Astrocyte (in vitro differentiated cells and primary cell): ENCODE measurements at regions not wholly inside any gene's neighbourhood (a gene's known extent, or its start where the extent isn't known, plus 50 kb on each side); places are given as distances from the start of the nearest gene placed in this dataset.
A peak's percentile ranks its signal among the peaks of the same experiment; 100 is the strongest.

Experiments used
- DNase-seq: peaks from one replicate; pipeline ENCODE4 v3.0.0-alpha.2; 2010; ENCODE audit warnings: low read depth
- FAIRE-seq: peaks from 2 replicates; lab custom pipeline; 2011; peaks lifted over from hg19 to GRCh38; lab: Jason Lieb, UNC
- H2AFZ ChIP-seq: 2 replicates; pipeline ENCODE4 v1.6.0; 2012; ENCODE audit warnings: low read depth, low read length, inconsistent platforms
- H3K27ac ChIP-seq: 2 replicates; pipeline ENCODE4 v1.5.1; 2011; ENCODE audit warnings: low read depth, low read length, inconsistent platforms
- H3K27me3 ChIP-seq: 2 replicates; pipeline ENCODE4 v1.6.0; 2011; ENCODE audit warnings: low read length, inconsistent platforms; ENCODE audit not compliant: insufficient read depth
- H3K36me3 ChIP-seq: 2 replicates; pipeline ENCODE4 v1.5.1; 2011; ENCODE audit warnings: low read length, inconsistent platforms; ENCODE audit not compliant: insufficient read depth
- H3K4me1 ChIP-seq: 2 replicates; pipeline ENCODE4 v1.5.1; 2011; ENCODE audit warnings: low read length, inconsistent platforms; ENCODE audit not compliant: insufficient read depth
- H3K4me2 ChIP-seq: 2 replicates; pipeline ENCODE4 v1.6.0; 2012; ENCODE audit warnings: low read length, inconsistent platforms
- H3K4me3 ChIP-seq: 2 replicates; pipeline ENCODE4 v1.5.1; 2011; ENCODE audit warnings: low read depth, mild to moderate bottlenecking, low read length, inconsistent platforms; ENCODE audit not compliant: insufficient read depth
- H3K79me2 ChIP-seq: 2 replicates; pipeline ENCODE4 v1.6.0; 2012; ENCODE audit warnings: mild to moderate bottlenecking, low read length, inconsistent platforms; ENCODE audit not compliant: insufficient read depth
- H3K9ac ChIP-seq: 2 replicates; pipeline ENCODE4 v1.6.0; 2012; ENCODE audit warnings: mild to moderate bottlenecking, low read length, inconsistent platforms
- H3K9me3 ChIP-seq: 2 replicates; pipeline ENCODE4 v1.5.1; 2012; ENCODE audit warnings: low read depth, mild to moderate bottlenecking, low read length, inconsistent platforms; ENCODE audit not compliant: insufficient read depth
- H4K20me1 ChIP-seq: 2 replicates; pipeline ENCODE4 v1.6.0; 2012; ENCODE audit warnings: low read length, inconsistent platforms; ENCODE audit not compliant: insufficient read depth
- H3K27ac Mint-ChIP-seq: one replicate; pipeline ENCODE4 v1.8.0; 2021; ENCODE audit warnings: mild to moderate bottlenecking, mixed read lengths; ENCODE audit not compliant: unreplicated experiment
- H3K27me3 Mint-ChIP-seq: one replicate; pipeline ENCODE4 v1.8.0; 2021; ENCODE audit warnings: low read depth, mixed read lengths; ENCODE audit not compliant: unreplicated experiment
- H3K36me3 Mint-ChIP-seq: one replicate; pipeline ENCODE4 v1.8.0; 2021; ENCODE audit warnings: low read depth, mixed read lengths; ENCODE audit not compliant: unreplicated experiment
- H3K4me1 Mint-ChIP-seq: one replicate; pipeline ENCODE4 v1.8.0; 2021; ENCODE audit warnings: low read depth, mixed read lengths; ENCODE audit not compliant: unreplicated experiment
- H3K4me3 Mint-ChIP-seq: one replicate; pipeline ENCODE4 v1.8.0; 2021; ENCODE audit warnings: mild to moderate bottlenecking, moderate library complexity, mixed read lengths; ENCODE audit not compliant: unreplicated experiment
- H3K9me3 Mint-ChIP-seq: one replicate; pipeline ENCODE4 v1.8.0; 2021; ENCODE audit warnings: mild to moderate bottlenecking, mixed read lengths; ENCODE audit not compliant: unreplicated experiment
- EZH2 ChIP-seq: IDR thresholded peaks from 2 replicates; pipeline ENCODE4 v1.6.1; 2012; ENCODE audit warnings: mild to moderate bottlenecking, low read length, inconsistent platforms; ENCODE audit not compliant: insufficient read depth
- TF ChIP-seq, protein P1 (sequence below): IDR thresholded peaks from 2 replicates; pipeline ENCODE4 v1.5.1; 2011; ENCODE audit warnings: low read depth, mild to moderate bottlenecking, inconsistent platforms, low read length, moderate library complexity; ENCODE audit not compliant: insufficient read depth

DNA sequence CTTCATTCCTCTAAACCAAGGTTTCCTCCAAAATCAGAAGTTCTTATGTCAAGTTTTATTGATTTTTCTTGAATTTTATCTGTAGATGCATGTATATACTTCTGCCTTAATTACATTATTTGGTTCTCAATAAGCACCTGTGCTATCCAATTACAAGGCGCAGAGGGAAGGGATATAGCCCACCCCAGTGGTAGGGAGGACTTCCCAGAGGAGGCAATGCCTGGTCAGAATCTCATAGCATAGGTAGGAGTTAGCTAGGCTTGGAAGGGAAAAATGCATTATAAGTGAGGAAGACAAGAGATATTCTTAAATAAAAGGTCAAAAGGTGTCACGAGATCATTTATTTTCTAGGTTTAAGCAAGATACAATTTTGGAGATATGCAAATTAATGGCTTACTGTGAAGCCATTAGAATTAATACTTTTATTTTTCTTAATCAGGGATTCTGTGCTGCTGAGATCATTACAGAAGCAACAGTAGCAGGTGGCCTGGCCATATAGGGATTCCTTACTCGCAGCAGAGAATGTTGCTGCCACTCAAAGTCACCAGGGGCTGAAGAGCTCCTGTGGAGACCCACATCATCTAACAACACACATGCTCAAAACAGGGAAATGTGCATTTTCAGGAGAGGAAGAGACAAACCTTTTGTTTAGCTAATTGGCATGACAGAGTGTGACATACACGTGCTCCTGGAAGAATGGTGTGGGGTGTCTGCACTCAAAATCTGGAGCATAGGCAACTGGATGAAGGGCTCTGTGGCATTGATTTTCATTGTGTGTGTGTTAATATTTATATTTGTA, 178.3 kb downstream of the ATG4C start:
- Mint-ChIP-seq H3K4me3 (no peak overlapping the region), H3K9me3 (no peaks in the 10 kb centered on the region), H3K27ac (no peak overlapping the region)

DNA sequence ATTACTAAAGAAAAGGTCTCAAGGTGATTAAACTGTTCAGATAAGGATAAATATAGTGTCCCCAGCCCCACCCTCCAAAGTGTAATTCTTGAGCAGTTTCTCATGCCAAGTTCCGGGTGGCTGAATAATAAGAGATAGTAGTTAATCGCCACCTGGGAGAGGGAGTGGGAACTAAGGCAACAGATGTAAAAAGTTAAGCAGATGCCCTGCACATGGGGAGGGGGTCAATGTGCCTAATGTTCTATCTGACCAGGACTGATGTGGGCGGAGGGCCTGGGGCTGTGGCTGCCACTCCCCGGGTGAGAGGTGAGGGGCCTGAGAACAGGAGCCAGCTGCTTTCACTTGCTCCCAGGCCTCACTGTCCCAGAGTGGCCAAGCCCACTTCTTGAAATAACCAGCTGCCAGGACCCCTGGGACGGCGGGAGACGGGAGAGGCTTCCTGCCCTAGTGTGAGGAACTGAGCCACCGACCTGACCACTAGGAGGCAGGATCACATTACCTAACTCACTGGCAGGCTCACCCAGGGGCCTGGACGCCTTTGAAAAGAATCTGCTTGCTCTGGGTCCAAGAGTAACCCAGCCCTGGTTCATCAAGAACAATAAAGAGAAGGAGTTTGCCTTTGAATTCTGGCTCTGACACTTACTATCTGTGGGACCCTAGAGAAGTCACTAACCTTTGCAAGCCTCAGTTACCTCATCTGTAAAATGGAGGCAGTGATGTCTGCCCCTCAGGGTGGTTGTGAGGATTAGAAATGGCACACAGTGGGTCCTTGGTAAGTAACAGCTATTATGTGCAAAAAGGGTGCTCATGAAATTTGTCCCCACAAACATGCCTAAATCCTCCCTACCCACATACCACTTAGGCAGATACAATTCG, 179.2 kb downstream of the ATG4C start:
- Histone ChIP-seq H3K27me3 (no peaks in the 10 kb centered on the region), H3K4me3 (no peak overlapping the region), H4K20me1 (no peaks in the 10 kb centered on the region), H3K9me3 (no peaks in the 10 kb centered on the region), H3K9ac (no peak overlapping the region), H3K36me3 (no peaks in the 10 kb centered on the region), H3K27ac (no peak overlapping the region), H2AFZ (peak overlapping the region; percentile 55), H3K4me1 (no peaks in the 10 kb centered on the region), H3K79me2 (no peaks in the 10 kb centered on the region), H3K4me2 (no peak overlapping the region)
- TF ChIP-seq, protein P1, sequence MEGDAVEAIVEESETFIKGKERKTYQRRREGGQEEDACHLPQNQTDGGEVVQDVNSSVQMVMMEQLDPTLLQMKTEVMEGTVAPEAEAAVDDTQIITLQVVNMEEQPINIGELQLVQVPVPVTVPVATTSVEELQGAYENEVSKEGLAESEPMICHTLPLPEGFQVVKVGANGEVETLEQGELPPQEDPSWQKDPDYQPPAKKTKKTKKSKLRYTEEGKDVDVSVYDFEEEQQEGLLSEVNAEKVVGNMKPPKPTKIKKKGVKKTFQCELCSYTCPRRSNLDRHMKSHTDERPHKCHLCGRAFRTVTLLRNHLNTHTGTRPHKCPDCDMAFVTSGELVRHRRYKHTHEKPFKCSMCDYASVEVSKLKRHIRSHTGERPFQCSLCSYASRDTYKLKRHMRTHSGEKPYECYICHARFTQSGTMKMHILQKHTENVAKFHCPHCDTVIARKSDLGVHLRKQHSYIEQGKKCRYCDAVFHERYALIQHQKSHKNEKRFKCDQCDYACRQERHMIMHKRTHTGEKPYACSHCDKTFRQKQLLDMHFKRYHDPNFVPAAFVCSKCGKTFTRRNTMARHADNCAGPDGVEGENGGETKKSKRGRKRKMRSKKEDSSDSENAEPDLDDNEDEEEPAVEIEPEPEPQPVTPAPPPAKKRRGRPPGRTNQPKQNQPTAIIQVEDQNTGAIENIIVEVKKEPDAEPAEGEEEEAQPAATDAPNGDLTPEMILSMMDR, result peak; percentile 40
- TF ChIP-seq EZH2, result no peak
- FAIRE-seq (no peak), DNase-seq (peak; percentile 3)
- no peaks in the 10 kb centered on the region for H3K4me1 Mint-ChIP-seq
- H3K27me3 Mint-ChIP-seq, result peaks cover 5% of the 10 kb centered on the region
- no peak overlapping the region for H3K27ac Mint-ChIP-seq
- no peak overlapping the region for H3K4me3 Mint-ChIP-seq
- no peaks in the 10 kb centered on the region for H3K9me3 Mint-ChIP-seq
- H3K36me3 Mint-ChIP-seq, result no peaks in the 10 kb centered on the region

More for the DNA sequence above, 178.3 kb downstream of the ATG4C start:
- Mint-ChIP-seq H3K36me3 (no peaks in the 10 kb centered on the region), H3K27me3 (peaks cover 5% of the 10 kb centered on the region), H3K4me1 (no peaks in the 10 kb centered on the region)
- H3K4me3 ChIP-seq, result no peak overlapping the region
- H3K36me3 ChIP-seq, result no peaks in the 10 kb centered on the region
- no peak overlapping the region for H2AFZ ChIP-seq
- no peak for FAIRE-seq
- no peak for DNase-seq
- H3K79me2 ChIP-seq, result no peaks in the 10 kb centered on the region
- H3K9me3 ChIP-seq, result no peaks in the 10 kb centered on the region
- TF ChIP-seq EZH2, result no peak
- TF ChIP-seq, protein P1, result no peak
- H3K27me3 ChIP-seq, result no peaks in the 10 kb centered on the region
- no peaks in the 10 kb centered on the region for H4K20me1 ChIP-seq
- no peak overlapping the region for H3K9ac ChIP-seq
- no peak overlapping the region for H3K4me2 ChIP-seq
- H3K4me1 ChIP-seq, result no peaks in the 10 kb centered on the region
- H3K27ac ChIP-seq, result no peak overlapping the region
